ENCODE measurements at regions not wholly inside any gene's neighbourhood (a gene's known extent, or its start where the extent isn't known, plus 50 kb on each side); places are given as distances from the start of the nearest gene placed in this dataset.
A peak's percentile ranks its signal among the peaks of the same experiment; 100 is the strongest.

GRCh38 chr5:122629121-122629677 lies 145.7 kb upstream of the SNX2 start:
- Histone ChIP-seq H2AFZ (ENCODE audit: low read length) (no peak overlapping the region), H4K20me1 (ENCODE audit: insufficient read depth, low read length) (no peaks in the 10 kb centered on the region), H3K27ac (ENCODE audit: extremely low read length, insufficient read depth, low read length) (no peak overlapping the region), H3K79me2 (ENCODE audit: insufficient read depth, low read length) (no peaks in the 10 kb centered on the region), H3K4me1 (ENCODE audit: insufficient read depth, low read length) (no peaks in the 10 kb centered on the region), H3K36me3 (replicated peaks in 1 of 2; ENCODE audit: control insufficient read depth in 1 of 2, insufficient read depth in 2 of 2, low read length in 2 of 2) (no peaks in the 10 kb centered on the region), H3K27me3 (ENCODE audit: control insufficient read depth in 1 of 2, insufficient read depth in 2 of 2, low read length in 2 of 2) (no peaks in the 10 kb centered on the region), H3K9ac (ENCODE audit: insufficient read depth, low read depth, low read length) (no peak overlapping the region), H3K4me2 (ENCODE audit: low read depth, low read length) (no peak overlapping the region), H3K4me3 (replicated peaks in 1 of 3; ENCODE audit: insufficient read depth in 1 of 3, low read depth in 2 of 3, low read length in 3 of 3) (no peak overlapping the region), H3K9me3 (ENCODE audit: low read length) (no peaks in the 10 kb centered on the region)
- CTCF ChIA-PET (ENCODE audit: low intra/inter-chr PET ratio, low total read pairs): no interaction called here
- FAIRE-seq (no peak), ATAC-seq (no peak), DNase-seq (ENCODE audit: low spot score) (no peak)
- BruUV-seq (replicated peaks): no TSS peak
- WGBS (ENCODE audit: low lambda C conversion rate): 37% methylated on average over 7 of the region's 7 CpGs
- in situ Hi-C loops (cut with HindIII; ENCODE audit: extremely low pct_ligation_motif_present, low pct_unique_long_range_greater_than_20kb): no loop called here
- intact Hi-C loops (cut with micrococcal nuclease; ENCODE audit: unreplicated experiment): no loop called here
- POLR2A ChIA-PET: no interaction called here
- peak; percentile 29; the same call in 1 of the 2 replicates for TF ChIP-seq MAFF (IDR thresholded peaks at IDR 0.05; ENCODE audit: low read depth, low read length)
- TF ChIP-seq ZBTB33 (CRISPR knock-in tag; IDR thresholded peaks at IDR 0.05): no peak
- TF ChIP-seq IKZF4 (CRISPR knock-in tag; IDR thresholded peaks at IDR 0.05; ENCODE audit: borderline replicate concordance, low read depth, not compliant biosample characterization): no peak
- no peak for TF ChIP-seq ZFAT (CRISPR knock-in tag; conservative IDR thresholded peaks at IDR 0.05)
- no peak for TF ChIP-seq HNRNPH1 (optimal IDR thresholded peaks at IDR 0.05; ENCODE audit: low read depth, low read length)
- no peak for TF ChIP-seq NFIC (IDR thresholded peaks at IDR 0.05; ENCODE audit: low read length)
- no peak for TF ChIP-seq ZBTB10 (CRISPR knock-in tag; IDR thresholded peaks at IDR 0.05; ENCODE audit: borderline replicate concordance)
- TF ChIP-seq ZNF276 (CRISPR knock-in tag; IDR thresholded peaks at IDR 0.05; ENCODE audit: low read depth): no peak
- no peak for TF ChIP-seq RORA (CRISPR knock-in tag; IDR thresholded peaks at IDR 0.05)
- TF ChIP-seq THRA (CRISPR knock-in tag; IDR thresholded peaks at IDR 0.05; ENCODE audit: borderline replicate concordance): no peak
- TF ChIP-seq FOXO4 (CRISPR knock-in tag; conservative IDR thresholded peaks at IDR 0.05): no peak
- no peak for TF ChIP-seq TAF15 (IDR thresholded peaks at IDR 0.05; ENCODE audit: low read depth, low read length, poor library complexity, severe bottlenecking)
- TF ChIP-seq ZBTB37 (CRISPR knock-in tag; IDR thresholded peaks at IDR 0.05): no peak
